HG02970 (cell line): ENCODE measurements at regions not wholly inside any gene's neighbourhood (a gene's known extent, or its start where the extent isn't known, plus 50 kb on each side); places are given as distances from the start of the nearest gene placed in this dataset.
"Not testable (repeated sequence)": the region's sequence is repeated elsewhere in the genome, so short reads cannot be mapped to it uniquely, and the experiment has no call there.

Experiments
- ATAC-seq: cut with Tn5 transposase; IDR thresholded peaks from one replicate; pipeline ENCODE4 v1.9.1; 2021; ENCODE audit warnings: mild to moderate bottlenecking, moderate library complexity, moderate number of reproducible peaks; ENCODE audit not compliant: unreplicated experiment, low FRiP score

DNA sequence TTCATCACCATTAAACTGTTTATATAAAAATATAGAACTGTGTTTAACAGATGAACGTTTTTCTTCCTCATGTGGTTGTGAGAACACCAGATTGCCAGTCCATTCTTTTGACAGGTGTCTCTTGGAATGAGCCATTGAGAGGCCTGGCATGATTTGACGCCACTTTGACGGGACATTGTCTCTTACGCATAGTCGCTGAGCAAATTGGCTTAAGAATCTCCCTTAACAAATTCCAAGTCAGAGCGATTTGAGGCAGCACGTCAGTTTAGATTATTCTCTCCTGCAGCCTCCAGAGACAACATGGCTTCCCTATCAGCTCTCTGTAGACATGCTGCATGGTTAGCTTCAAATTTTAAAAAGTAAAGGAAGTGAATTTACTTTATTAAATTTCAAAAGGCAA is 510.7 kb upstream of the ACO1 start:
- ATAC-seq: no peak

DNA sequence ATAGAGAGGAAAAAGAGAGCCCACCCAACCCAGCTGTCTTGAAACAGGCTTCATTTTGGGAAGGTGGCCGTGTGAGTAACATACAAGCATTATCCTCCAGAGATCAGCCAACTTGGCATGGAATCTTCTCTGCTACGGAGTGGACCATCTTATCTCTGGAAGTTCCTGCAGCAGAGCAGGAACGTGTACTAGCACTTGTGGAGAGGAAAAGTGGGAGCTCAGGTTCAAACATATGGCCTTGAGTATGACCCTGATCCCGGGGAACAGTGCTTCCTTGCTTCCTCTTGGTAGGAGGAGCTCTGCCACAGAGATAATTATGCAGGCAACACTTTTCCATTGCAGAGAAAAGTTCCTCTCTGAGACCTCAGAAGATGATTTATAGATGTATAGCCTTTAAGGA is 490.4 kb upstream of the ACO1 start:
- ATAC-seq: no peak

GRCh38 chr9:31908158-31908890 is 476.1 kb upstream of the ACO1 start:
- ATAC-seq: peak; percentile 59

- no peak for ATAC-seq
Observed at GRCh38 chr9:31908891-31909480, 475.5 kb upstream of the ACO1 start.

DNA sequence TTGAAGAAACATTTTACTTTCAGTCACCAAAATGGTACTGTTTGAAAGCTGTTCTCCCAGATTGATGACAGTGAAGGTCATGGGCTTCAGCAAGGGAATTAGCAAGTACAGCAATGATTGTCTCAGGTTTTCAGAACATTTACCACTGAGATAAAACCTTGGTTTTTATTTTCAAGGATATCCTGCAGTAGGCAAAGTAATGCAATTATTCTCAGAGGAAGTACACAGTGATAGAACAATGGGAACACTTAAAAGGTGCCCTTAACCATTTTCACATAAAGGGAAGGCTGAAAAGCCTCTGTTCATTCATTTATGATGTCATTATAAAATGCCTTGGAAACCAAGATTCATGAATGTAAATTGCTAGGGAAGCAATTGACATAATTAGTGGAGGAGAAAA is 471.8 kb upstream of the ACO1 start:
- ATAC-seq: no peak

DNA sequence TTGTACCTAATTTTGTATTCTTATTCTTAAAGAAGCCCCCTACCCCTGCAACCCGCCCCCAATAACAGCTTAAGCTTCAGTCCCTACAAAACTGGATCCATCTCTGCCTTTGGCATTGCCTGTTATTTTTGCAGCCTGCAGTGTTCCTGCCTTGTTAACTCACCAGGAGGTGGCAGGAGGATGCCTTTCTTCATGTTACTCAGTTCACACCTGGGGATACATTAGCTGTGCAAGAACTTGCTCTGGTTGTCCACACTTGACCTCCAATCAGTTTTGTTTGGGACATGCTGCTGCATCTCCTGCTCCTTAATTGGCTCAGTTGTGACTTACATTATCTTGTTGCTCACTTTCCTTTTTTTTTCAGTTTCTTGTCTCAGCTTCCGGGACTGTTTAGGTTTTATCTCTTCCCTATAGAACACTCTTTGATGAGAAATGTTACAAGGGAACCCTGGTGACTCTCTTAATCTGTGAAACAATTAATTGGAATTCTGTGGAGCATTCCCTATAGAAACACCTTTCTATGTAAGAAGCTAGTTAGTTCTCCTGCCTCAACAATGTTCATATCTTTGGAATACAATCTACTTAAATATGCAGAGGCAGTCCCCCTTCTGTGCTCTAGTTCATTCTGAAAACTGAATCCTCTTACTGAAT is 467.7 kb upstream of the ACO1 start:
- ATAC-seq: no peak

- not testable (repeated sequence) for ATAC-seq
Observed at GRCh38 chr9:31937737-31938136, 446.7 kb upstream of the ACO1 start.

GRCh38 chr9:31950756-31951155 is 433.7 kb upstream of the ACO1 start:
- ATAC-seq: no peak

- ATAC-seq: no peak
Observed at GRCh38 chr9:31958572-31958971, 425.9 kb upstream of the ACO1 start.

- ATAC-seq: no peak
Observed at GRCh38 chr9:31969552-31969951, 414.9 kb upstream of the ACO1 start.

- no peak for ATAC-seq
Observed at GRCh38 chr9:31983895-31984294, 400.5 kb upstream of the ACO1 start.

- ATAC-seq: no peak
Observed at GRCh38 chr9:31996331-31996730, 388.1 kb upstream of the ACO1 start.

GRCh38 chr9:32004431-32005076 is 379.9 kb upstream of the ACO1 start:
- ATAC-seq: no peak

- ATAC-seq: no peak
Observed at GRCh38 chr9:32010322-32010721, 374.1 kb upstream of the ACO1 start.

GRCh38 chr9:32011049-32011448 is 373.4 kb upstream of the ACO1 start:
- ATAC-seq: no peak

- no peak for ATAC-seq
Observed at GRCh38 chr9:32015795-32016194, 368.6 kb upstream of the ACO1 start.

- ATAC-seq: no peak
Observed at GRCh38 chr9:32045513-32045912, 338.9 kb upstream of the ACO1 start.

- no peak for ATAC-seq
Observed at GRCh38 chr9:32067261-32067660, 317.2 kb upstream of the ACO1 start.

- no peak for ATAC-seq
Observed at GRCh38 chr9:32069169-32069813, 315.2 kb upstream of the ACO1 start.

- no peak for ATAC-seq
Observed at GRCh38 chr9:32069969-32070368, 314.5 kb upstream of the ACO1 start.

- ATAC-seq: no peak
Observed at GRCh38 chr9:32072570-32072969, 311.9 kb upstream of the ACO1 start.
